Sigmoid colon (tissue), 6 donors: ENCODE measurements at regions not wholly inside any gene's neighbourhood (a gene's known extent, or its start where the extent isn't known, plus 50 kb on each side); places are given as distances from the start of the nearest gene placed in this dataset.

Source experiments
- DNase-seq: peaks from one replicate; pipeline ENCODE4 v3.0.0-alpha.2; 2019
- H3K27ac ChIP-seq, 4 donors: fragments of 200-600 bp; sonication (generic); one replicate each; pipeline ENCODE4 v1.5.1; 2016 to 2019; ENCODE audit warnings: mild to moderate bottlenecking in 1 of 4
- H3K27me3 ChIP-seq, 3 donors: fragments of 200-600 bp; sonication (generic); one replicate each; pipeline ENCODE4 v1.5.1; 2019; ENCODE audit warnings: mild to moderate bottlenecking in 1 of 3
- H3K36me3 ChIP-seq, 4 donors: fragments of 200-600 bp; sonication (generic); one replicate each; pipeline ENCODE4 v1.5.1; 2016 to 2019
- H3K4me1 ChIP-seq, 4 donors: fragments of 200-600 bp; sonication (generic); one replicate each; pipeline ENCODE4 v1.5.1; 2017 to 2019
- H3K4me3 ChIP-seq, 4 donors: fragments of 200-600 bp; sonication (generic); one replicate each; pipeline ENCODE4 v1.5.1; 2017 to 2019; ENCODE audit warnings: mild to moderate bottlenecking in 2 of 4, moderate library complexity in 1 of 4
- H3K9me3 ChIP-seq, 4 donors: fragments of 200-600 bp in 3 of 4; sonication (generic) in 3 of 4; one replicate each; pipeline versions ENCODE4 v1.5.1 to v1.6.1; 2013 to 2019
- EP300 ChIP-seq, 4 donors: sonication (generic); formaldehyde crosslinking; IDR thresholded peaks; one replicate each; pipeline ENCODE4 v1.6.1; 2017; ENCODE audit warnings: antibody characterized with exemption in 4 of 4
- POLR2A ChIP-seq, 2 donors: fragments of 450-650 bp; IDR thresholded peaks; one replicate each; pipeline ENCODE4 v1.6.1; 2016; ENCODE audit warnings: antibody characterized with exemption in 2 of 2, mild to moderate bottlenecking in 2 of 2, moderate library complexity in 2 of 2
- POLR2AphosphoS5 ChIP-seq, 4 donors: sonication (generic); formaldehyde crosslinking; IDR thresholded peaks; one replicate each; pipeline ENCODE4 v1.6.1; 2017; ENCODE audit warnings: antibody characterized with exemption in 4 of 4
- WGBS, 2 donors: extraction: QIAGEN DNeasy Blood & Tissue Kit; methylation state at CpG; one replicate each; pipeline ENCODE4 v1.1.7; 2013; 5-methylcytosine and 5-hydroxymethylcytosine counted together
- intact Hi-C: fragments of 100-400 bp; cut with DNase I; formaldehyde crosslinking; loops from one replicate; pipeline ENCODE4 v1.15.1; 2023
- TF ChIP-seq, protein P1 (sequence below), 4 experiments: fragments of 450-650 bp in 3 of 4; fragments of 200-600 bp in 1 of 4; IDR thresholded peaks; one replicate each; pipeline ENCODE4 v1.5.1; 2016 to 2019; ENCODE audit warnings: antibody characterized with exemption in 4 of 4, mild to moderate bottlenecking in 3 of 4, moderate library complexity in 2 of 4
- donor health status: healthy with polysubstance abuse.
- donor health status: healthy.

DNA sequence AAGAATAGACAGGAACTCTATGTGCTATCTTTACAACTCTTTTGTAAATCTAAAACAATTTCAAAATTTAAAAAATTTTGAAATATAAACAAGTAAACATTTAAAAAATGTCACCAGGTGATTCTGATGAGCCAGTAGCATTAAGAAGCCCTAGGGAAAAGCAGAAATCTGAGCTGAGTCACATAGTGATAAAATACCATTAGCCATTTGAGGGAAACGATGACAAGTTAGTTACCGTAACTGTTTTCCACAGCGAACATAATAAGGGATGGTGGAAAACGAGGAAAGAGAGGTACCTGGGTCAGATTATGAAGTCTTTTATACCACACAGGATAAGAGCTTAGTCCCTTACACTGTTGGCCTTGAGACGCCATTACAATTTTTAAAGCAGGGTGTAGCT is 55.5 kb downstream of the PRR15 start:
- Histone ChIP-seq H3K4me3 (no peak overlapping the region), H3K4me1 (no peaks in the 10 kb centered on the region), H3K9me3 (no peaks in the 10 kb centered on the region), H3K27me3 (peaks cover 0 to 3% (median 0%) of the 10 kb centered on the region in 3 donors), H3K27ac (no peak overlapping the region), H3K36me3 (no peaks in the 10 kb centered on the region)
- no peak for TF ChIP-seq EP300 (IDR thresholded peaks at IDR 0.05)
- no peak for TF ChIP-seq POLR2A (IDR thresholded peaks at IDR 0.05)
- TF ChIP-seq, protein P1, sequence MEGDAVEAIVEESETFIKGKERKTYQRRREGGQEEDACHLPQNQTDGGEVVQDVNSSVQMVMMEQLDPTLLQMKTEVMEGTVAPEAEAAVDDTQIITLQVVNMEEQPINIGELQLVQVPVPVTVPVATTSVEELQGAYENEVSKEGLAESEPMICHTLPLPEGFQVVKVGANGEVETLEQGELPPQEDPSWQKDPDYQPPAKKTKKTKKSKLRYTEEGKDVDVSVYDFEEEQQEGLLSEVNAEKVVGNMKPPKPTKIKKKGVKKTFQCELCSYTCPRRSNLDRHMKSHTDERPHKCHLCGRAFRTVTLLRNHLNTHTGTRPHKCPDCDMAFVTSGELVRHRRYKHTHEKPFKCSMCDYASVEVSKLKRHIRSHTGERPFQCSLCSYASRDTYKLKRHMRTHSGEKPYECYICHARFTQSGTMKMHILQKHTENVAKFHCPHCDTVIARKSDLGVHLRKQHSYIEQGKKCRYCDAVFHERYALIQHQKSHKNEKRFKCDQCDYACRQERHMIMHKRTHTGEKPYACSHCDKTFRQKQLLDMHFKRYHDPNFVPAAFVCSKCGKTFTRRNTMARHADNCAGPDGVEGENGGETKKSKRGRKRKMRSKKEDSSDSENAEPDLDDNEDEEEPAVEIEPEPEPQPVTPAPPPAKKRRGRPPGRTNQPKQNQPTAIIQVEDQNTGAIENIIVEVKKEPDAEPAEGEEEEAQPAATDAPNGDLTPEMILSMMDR (IDR thresholded peaks at IDR 0.05), result no peak
- no peak for TF ChIP-seq POLR2AphosphoS5 (IDR thresholded peaks at IDR 0.05)
- 91% methylated on average over 5 of the region's 5 CpGs for WGBS, 2 donors
- DNase-seq, result no peak
- intact Hi-C loops, result no loop called here

DNA sequence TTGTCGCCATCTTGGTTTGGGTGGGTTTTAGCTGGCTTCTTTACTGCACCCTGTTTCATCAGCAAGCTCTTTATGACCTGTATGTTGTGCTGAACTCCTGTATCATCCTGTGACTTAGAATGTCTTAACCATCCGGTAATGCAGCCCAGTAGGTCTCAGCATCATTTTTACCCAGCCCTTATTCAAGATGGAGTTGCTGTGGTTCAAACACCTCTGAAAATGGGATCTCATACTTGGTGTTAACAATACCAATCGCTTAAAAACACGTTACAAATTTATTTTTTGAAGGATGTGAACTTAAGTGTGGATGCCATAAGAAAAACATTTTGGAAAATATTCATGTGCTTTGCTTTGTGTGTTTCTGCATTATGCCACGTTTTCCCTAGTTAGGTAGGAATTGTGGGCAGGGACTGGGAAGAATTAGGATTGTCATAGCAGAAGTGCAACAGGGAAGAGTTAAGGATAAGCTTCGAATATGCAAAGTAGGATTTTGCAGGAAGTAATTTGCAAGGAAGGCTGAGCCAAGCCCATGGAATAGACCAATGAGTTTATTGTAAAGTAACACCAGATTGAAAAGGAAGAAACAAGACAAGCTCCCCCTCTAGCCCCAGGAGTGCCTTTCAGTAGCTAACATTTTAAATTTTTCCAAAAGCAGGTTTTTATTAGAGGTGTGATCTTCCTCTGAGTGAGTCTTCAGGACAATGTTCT is 56.4 kb downstream of the PRR15 start:
- no peak overlapping the region for H3K27ac ChIP-seq
- no peaks in the 10 kb centered on the region for H3K4me1 ChIP-seq
- H3K4me3 ChIP-seq, result no peak overlapping the region
- intact Hi-C loops, result no loop called here
- WGBS, 2 donors, result 72 to 78% methylated on average over 6 of the region's 6 CpGs
- H3K27me3 ChIP-seq, result peaks cover 0 to 9% (median 0%) of the 10 kb centered on the region in 3 donors
- no peaks in the 10 kb centered on the region for H3K9me3 ChIP-seq
- TF ChIP-seq, protein P1 (IDR thresholded peaks at IDR 0.05), result no peak
- TF ChIP-seq POLR2AphosphoS5 (IDR thresholded peaks at IDR 0.05), result no peak
- TF ChIP-seq EP300 (IDR thresholded peaks at IDR 0.05), result no peak
- TF ChIP-seq POLR2A (IDR thresholded peaks at IDR 0.05), result no peak
- DNase-seq, result no peak
- H3K36me3 ChIP-seq, result no peaks in the 10 kb centered on the region

DNA sequence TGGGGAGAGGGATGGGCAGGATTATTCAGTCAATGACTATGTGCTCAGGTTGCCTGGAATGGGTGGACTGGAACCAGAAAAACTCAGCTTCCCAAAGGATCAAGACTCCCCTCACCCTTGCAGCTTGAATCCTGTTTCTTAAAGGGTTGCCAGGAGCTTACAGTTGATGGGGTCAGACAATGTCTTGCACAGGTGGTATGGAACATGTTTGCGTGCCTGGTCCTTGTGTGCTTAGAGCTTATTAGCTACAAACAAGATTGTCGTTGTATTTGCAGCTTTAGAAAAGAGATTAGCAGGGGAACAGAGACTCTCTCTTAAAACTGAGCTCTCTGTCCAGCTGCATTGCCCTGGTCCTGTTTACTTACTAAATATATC is 56.9 kb downstream of the PRR15 start:
- Histone ChIP-seq H3K36me3 (no peaks in the 10 kb centered on the region), H3K27ac (no peak overlapping the region), H3K4me3 (no peak overlapping the region), H3K4me1 (no peaks in the 10 kb centered on the region), H3K9me3 (no peaks in the 10 kb centered on the region), H3K27me3 (peaks cover 0 to 9% (median 0%) of the 10 kb centered on the region in 3 donors)
- TF ChIP-seq POLR2A (IDR thresholded peaks at IDR 0.05) (no peak), EP300 (IDR thresholded peaks at IDR 0.05) (no peak), POLR2AphosphoS5 (IDR thresholded peaks at IDR 0.05) (no peak)
- TF ChIP-seq, protein P1 (IDR thresholded peaks at IDR 0.05), result no peak
- intact Hi-C loops, result no loop called here
- 72 to 82% methylated on average over 2 of the region's 2 CpGs for WGBS, 2 donors
- no peak for DNase-seq

DNA sequence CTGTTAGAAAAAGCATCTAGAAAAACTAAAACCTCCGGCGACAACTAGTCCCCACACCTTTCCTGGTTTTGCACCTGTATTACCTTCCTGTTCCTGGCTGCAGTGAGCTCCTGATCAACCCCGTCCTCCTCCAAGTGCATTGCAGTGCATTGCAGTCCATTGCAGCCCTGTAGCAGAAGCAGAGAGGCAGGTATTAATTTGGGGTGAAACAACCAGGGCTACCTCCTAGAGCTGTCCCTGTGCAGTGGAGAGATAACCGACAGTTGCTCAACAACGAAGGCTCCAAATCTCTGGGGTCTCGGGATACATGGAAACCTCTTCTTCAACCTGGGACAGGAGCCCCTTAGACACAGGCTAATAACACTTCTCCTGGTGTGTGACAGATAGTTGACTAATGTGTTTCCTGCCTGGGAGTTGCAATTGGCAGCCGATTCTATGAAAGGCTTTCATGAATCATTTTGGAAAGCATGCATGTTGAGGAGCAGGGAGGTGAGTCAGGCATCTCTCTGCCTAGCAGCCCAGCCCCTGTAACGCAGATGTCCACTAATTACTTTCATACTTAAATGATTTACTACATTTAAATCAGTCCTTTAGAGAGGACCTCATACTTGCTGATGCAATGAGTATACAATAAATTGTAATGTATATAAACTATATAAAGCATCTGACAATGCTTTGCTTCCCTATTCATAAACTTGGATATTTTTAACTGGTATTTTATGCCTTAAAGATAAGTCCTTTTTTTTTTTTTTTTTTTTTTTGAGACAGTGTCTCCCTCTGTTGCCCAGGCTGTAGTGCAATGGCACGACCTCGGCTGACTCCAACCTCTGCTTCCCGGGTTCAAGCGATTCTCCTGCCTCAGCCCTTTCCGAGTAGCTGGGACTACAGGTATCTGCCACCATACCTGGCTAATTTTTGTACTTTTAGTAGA is 59.0 kb downstream of the PRR15 start:
- no peaks in the 10 kb centered on the region for H3K9me3 ChIP-seq
- 84 to 86% methylated on average over 13 of the region's 13 CpGs for WGBS, 2 donors
- peaks cover 0 to 9% (median 0%) of the 10 kb centered on the region in 3 donors for H3K27me3 ChIP-seq
- no peak for DNase-seq
- no peak overlapping the region for H3K27ac ChIP-seq
- intact Hi-C loops, result no loop called here
- no peak overlapping the region for H3K4me3 ChIP-seq
- no peaks in the 10 kb centered on the region for H3K4me1 ChIP-seq
- TF ChIP-seq POLR2A (IDR thresholded peaks at IDR 0.05), result no peak
- TF ChIP-seq, protein P1 (IDR thresholded peaks at IDR 0.05), result no peak
- no peak for TF ChIP-seq EP300 (IDR thresholded peaks at IDR 0.05)
- H3K36me3 ChIP-seq, result no peaks in the 10 kb centered on the region
